ENCODE measurements at regions not wholly inside any gene's neighbourhood (a gene's known extent, or its start where the extent isn't known, plus 50 kb on each side); places are given as distances from the start of the nearest gene placed in this dataset.

DNA sequence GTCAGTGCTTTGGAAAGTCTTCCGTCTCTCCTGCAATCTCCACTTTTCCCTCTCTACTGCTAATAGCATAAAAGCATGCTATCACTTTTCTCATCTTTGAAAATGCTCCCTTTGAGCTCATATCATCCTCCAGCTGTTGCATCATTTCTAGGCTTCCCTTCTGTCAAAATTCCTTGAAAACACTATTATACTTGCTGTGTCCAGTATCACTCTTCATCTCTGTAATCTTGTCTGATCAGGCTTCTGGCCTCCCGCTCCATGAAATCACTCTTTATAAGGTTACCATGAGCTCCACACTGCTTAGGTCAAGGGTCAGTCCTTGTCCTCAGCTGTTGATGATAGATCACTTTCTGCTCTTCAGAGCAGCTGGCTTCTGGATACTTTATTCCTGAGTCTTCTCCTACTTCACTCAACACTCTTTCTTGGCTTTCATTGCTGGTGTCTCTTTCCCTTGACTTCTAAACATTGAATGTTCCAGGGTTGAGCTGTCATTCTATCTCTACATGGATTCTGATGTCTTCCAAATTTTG lies 50.9 kb upstream of the SPTSSB start:
- TF ChIP-seq, protein P1, sequence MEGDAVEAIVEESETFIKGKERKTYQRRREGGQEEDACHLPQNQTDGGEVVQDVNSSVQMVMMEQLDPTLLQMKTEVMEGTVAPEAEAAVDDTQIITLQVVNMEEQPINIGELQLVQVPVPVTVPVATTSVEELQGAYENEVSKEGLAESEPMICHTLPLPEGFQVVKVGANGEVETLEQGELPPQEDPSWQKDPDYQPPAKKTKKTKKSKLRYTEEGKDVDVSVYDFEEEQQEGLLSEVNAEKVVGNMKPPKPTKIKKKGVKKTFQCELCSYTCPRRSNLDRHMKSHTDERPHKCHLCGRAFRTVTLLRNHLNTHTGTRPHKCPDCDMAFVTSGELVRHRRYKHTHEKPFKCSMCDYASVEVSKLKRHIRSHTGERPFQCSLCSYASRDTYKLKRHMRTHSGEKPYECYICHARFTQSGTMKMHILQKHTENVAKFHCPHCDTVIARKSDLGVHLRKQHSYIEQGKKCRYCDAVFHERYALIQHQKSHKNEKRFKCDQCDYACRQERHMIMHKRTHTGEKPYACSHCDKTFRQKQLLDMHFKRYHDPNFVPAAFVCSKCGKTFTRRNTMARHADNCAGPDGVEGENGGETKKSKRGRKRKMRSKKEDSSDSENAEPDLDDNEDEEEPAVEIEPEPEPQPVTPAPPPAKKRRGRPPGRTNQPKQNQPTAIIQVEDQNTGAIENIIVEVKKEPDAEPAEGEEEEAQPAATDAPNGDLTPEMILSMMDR (IDR thresholded peaks at IDR 0.05; ENCODE audit: borderline replicate concordance, control extremely low read depth, extremely low read depth, insufficient read depth, missing control alignments), result no peak
- in situ Hi-C loops (cut with MboI; ENCODE audit: low sequenced_read_pairs, unreplicated experiment), result loop anchor here (25.0 kb wide), 3 partner anchors 310 to 710 kb away; partner anchors contain the start of gene B3GALNT1
- DNase-seq (ENCODE audit: low spot score), result no peak
